DMS53 treated with DMSO at 0.1 percent for 48 hours (cell line): ENCODE measurements at regions not wholly inside any gene's neighbourhood (a gene's known extent, or its start where the extent isn't known, plus 50 kb on each side); places are given as distances from the start of the nearest gene placed in this dataset.
"Not testable (repeated sequence)": the region's sequence is repeated elsewhere in the genome, so short reads cannot be mapped to it uniquely, and the experiment has no call there.

Source experiments
- DNase-seq: peaks from one replicate; lab custom pipeline; 2025; ENCODE audit not compliant: unreplicated experiment; lab: John Stamatoyannopoulos, UW

- no peak for DNase-seq
Observed at GRCh38 chrX:65331371-65331770, 203.2 kb downstream of the LAS1L start.

- no peak for DNase-seq
Observed at GRCh38 chrX:65300104-65300809, 234.3 kb downstream of the LAS1L start.

DNA sequence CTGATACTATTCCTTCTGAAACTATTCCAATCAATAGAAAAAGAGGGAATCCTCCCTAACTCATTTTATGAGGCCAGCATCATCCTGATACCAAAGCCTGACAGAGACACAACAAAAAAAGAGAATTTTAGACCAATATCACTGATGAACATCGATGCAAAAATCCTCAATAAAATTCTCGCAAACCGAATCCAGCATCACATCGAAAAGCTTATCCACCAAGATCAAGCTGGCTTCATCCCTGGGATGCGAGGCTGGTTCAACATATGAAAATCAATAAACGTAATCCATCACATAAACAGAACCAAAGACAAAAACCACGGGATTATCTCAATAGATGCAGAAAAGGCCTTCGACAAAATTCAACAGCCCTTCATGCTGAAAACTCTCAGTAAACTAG lies 251.7 kb downstream of the LAS1L start:
- DNase-seq, result not testable (repeated sequence)

GRCh38 chrX:65273152-65273551 lies 261.4 kb downstream of the LAS1L start:
- no peak for DNase-seq

GRCh38 chrX:65266482-65266881 lies 268.1 kb downstream of the LAS1L start:
- DNase-seq, result no peak

DNA sequence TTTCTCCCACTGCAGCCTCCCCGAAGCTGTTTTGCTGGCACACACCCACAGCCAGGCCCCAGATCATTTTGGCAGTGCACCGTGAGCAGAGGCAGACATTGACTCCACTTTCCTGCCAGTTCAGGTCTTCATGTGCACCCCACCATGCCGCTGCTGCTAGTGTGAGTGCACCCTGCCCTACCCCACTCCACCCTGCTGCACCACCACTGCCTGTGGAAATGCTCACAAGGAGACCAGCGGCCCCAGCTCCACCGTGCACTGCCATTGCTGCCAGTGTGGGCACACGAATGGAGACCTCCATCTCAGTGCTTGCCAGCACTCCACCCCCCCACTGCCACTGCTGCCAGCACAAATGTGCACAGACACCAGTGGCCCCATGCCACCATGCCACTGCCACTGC lies 277.6 kb upstream of the ZC4H2 start:
- no peak for DNase-seq

DNA sequence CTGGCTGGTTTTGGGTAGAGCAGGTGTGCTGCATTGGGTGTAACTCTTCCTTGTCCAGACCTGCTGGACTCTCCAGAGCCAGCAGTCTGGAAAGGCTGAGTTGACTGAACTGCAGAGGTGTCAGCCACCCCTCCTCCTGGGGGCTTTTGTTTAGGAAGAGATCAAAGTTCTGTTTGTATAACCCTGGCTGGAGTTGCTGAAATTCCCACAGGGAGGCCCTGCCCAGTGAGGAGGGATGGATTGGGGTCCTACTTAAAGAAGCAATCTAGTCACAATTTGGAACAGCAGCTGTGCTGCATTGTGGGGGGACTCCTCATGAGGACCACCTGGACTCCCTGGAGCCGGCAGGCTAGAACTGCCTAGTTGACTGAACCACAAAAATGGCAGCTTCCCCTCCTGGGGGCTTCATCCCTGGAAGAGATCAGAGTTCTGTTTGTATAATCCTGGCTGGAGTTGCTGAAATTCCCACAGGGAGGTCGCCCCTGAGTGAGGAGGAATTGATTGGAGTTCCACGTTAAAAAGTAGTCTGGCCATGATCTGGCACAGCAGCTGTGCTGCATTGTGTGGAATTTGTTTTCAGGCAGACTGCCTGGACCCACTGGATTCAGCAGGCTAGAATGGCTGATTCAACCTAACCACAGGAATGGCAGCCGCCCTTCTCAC lies 264.9 kb upstream of the ZC4H2 start:
- no peak for DNase-seq

- no peak for DNase-seq
Observed at GRCh38 chrX:65203545-65203944, 227.3 kb upstream of the ZC4H2 start.

DNA sequence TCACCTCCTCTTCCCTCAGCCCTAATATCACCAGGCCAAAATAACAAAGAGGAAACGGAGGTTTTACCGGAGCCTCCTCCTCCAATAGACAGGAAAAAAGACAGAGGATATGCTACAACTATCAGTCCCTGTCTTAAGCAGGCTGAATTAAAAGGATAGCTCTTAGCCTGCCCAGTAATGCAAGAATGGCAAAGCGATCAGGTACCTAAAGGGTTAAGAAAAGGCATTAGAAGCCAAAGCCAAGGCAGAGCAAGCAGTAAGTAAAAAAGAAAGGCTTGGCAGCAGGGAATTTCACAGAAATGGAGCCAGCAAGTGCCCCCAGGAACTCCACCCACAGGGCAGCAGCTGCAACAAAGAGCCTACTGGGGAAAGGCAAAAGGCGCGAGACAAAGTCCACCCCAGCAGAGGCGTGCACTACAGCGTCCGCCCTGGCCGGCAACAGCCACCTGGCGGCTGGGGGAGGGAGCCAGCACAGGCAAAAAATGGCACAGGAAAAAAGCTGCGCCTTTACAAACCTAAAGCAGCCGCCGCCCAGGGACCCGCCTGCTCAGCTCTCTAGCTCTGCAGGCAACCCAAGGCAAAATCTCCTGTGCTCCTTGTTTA lies 220.6 kb upstream of the ZC4H2 start:
- peak; percentile 1 for DNase-seq

DNA sequence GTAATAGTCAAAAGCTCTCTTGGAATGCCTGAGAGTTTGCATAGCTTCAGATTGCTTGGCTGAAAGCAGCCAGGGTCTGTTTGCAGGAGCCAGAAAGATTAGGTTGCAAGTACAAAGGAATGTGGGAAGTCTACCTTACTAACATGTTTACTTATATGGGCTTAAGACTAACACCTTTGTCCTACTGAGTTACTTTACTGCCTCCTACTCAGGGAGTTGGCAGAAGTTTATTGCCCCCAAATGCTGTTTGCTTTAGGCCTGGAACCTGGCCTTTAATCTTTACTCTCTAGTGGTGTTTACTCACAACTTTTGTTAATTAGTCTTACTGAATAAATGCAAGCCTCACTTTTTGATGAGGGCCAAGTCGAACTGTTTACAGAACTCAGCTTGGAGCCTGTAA lies 219.4 kb upstream of the ZC4H2 start:
- no peak for DNase-seq

GRCh38 chrX:65194547-65194946 lies 218.3 kb upstream of the ZC4H2 start:
- DNase-seq, result no peak

DNA sequence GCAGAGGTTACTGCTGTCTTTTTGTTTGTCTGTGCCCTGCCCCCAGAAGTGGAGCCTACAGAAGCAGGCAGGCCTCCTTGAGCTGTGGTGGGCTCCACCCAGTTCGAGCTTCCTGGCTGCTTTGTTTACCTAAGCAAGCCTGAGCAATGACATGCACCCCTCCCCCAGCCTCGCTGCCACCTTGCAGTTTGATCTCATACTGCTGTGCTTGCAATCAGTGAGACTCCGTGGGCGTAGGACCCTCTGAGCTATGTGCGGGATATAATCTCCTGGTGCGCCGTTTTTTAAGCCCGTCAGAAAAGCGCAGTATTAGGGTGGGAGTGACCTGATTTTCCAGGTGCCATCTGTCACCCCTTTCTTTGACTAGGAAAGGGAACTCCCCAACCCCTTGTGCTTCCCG lies 187.1 kb upstream of the ZC4H2 start:
- not testable (repeated sequence) for DNase-seq

DNA sequence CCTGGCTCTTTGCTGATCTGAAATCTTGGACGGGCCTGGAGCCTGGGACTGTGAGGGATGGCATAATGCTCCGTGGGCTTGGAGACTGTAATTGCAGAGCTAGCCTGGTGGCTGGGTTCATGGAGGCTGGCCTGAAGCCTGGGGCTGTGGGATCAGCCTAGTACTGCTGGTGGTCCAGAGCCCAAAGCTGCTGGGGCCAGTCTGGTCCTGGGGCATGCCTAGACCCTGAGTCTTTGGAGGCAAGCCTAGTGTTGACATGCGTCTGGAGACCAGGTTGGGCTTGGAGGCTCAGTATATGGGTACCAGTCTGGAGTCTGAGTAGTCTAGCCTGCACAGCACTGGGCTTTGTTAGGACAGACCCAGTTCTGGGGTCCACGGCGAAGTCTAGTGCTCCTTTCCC lies 172.0 kb upstream of the ZC4H2 start:
- no peak for DNase-seq

DNA sequence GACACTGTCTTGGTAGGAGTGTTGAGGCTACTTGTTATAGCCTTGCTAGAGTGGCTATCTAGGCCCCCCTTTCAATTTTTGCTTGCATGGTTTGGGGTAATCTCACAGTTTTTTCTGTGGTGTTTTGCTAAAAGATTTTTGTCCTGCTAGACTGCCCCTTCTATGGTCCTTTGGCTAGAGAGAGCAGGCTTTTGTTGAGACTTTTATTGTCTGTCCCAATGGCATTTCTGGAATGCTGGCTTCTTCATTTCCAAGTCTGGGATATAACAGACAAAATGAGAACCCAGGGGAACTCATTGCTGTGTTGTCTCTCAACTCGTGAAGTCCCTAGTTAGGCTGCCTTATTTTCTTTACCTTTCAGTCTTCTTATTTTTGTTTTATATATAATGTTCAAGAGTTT lies 160.2 kb upstream of the ZC4H2 start:
- DNase-seq, result no peak

DNA sequence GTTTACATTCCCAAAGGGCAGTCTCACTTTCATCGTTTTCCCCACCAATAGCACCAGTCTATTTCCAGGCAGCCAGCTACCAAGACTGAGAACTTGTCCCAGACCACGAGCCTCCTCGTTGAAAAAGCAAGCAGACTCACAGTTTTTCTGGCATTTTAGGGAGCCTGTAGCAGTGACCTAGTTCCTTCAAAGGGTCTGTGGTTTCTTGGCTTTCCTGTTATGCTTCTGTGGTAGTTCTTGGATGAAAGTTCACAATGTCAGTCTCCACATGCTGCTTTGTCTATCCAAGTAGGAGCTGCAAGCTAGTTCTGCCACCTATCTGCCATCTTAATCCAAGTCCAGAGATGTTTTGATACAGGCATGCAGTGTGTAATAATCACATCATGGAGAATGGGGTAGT lies 151.6 kb upstream of the ZC4H2 start:
- no peak for DNase-seq

GRCh38 chrX:65098851-65099250 lies 122.6 kb upstream of the ZC4H2 start:
- no peak for DNase-seq

- DNase-seq, result no peak
Observed at GRCh38 chrX:65093658-65094057, 117.4 kb upstream of the ZC4H2 start.

GRCh38 chrX:65073233-65073632 lies 97.0 kb upstream of the ZC4H2 start:
- DNase-seq, result no peak

GRCh38 chrX:65072590-65072989 lies 96.3 kb upstream of the ZC4H2 start:
- DNase-seq, result no peak

DNA sequence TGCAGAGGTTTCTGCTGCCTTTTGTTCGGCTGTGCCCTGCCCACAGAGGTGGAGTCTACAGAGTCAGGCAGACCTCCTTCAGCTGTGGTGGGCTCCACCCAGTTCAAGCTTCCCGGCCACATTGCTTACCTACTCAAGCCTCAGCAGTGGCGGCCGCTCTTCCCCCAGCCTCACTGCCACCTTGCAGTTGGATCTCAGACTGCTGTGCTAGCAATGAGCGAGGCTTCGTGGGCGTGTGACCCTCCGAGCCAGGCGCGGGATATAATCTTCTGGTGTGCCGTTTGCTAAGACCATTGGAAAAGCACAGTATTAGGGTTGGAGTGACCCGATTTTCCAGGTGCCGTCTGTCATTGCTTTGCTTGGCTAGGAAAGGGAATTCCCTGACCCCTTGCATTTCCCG lies 82.4 kb upstream of the ZC4H2 start:
- DNase-seq, result not testable (repeated sequence)

DNA sequence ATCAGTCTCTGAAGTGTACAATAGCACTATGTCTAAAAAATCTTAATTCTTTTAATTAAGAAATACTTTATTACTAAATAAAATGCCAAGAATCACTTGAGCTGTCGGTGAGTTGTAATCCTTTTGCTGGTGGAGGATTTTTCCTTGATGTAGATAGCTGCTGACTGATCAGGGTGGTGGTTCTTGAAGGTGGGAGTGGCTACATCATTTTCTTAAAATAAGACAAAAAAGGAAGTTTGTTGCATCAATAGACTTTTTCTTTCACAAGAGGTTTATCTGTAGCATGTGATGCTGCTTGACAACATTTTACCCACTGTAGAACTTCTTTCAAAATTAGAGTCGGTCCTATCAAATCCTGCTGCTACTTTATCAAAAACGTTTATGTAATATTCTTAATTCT lies 68.8 kb upstream of the ZC4H2 start:
- no peak for DNase-seq

GRCh38 chrX:65035446-65035770 lies 59.2 kb upstream of the ZC4H2 start:
- no peak for DNase-seq
